ENCODE measurements at regions not wholly inside any gene's neighbourhood (a gene's known extent, or its start where the extent isn't known, plus 50 kb on each side); places are given as distances from the start of the nearest gene placed in this dataset.

- FAIRE-seq: no peak
- no peak; a peak in 1 of 6 replicates for ATAC-seq
- CTCF ChIA-PET: interaction anchor here (1.0 kb wide), 1 partner anchor 902 kb away, joined by 3 read pairs; no protein-coding TSS in a partner anchor
These were observed 346.8 kb downstream of the CNTN3 start for GRCh38 chr3:74267588-74268184.

GRCh38 chr3:74267131-74267530, 347.3 kb downstream of the CNTN3 start:
- Histone ChIP-seq H3K4me2 (no peak overlapping the region), H3K9me3 (no peaks in the 10 kb centered on the region), H3K4me1 (no peaks in the 10 kb centered on the region), H3K4me3 (no peak overlapping the region), H3K27ac (no peak overlapping the region)
- 1% methylated on average over 5 of the region's 5 CpGs for WGBS (ENCODE audit: missing lambda C conversion rate)
- CTCF ChIA-PET: interaction anchor here (1.0 kb wide), 1 partner anchor 903 kb away, joined by 3 read pairs; no protein-coding TSS in a partner anchor
- DNase-seq (ENCODE audit: low read depth in 1 of 2, low spot score in 1 of 2) (no peak), FAIRE-seq (no peak), ATAC-seq (no peak)
- TF ChIP-seq GATA3 (IDR thresholded peaks at IDR 0.05; ENCODE audit: borderline replicate concordance) (no peak), RARB (CRISPR knock-in tag; IDR thresholded peaks at IDR 0.05) (no peak), ZFP36 (IDR thresholded peaks at IDR 0.05; ENCODE audit: borderline replicate concordance, partially characterized antibody) (no peak), NPAS2 (CRISPR knock-in tag; IDR thresholded peaks at IDR 0.05; ENCODE audit: borderline replicate concordance) (no peak), SREBF2 (IDR thresholded peaks at IDR 0.05) (no peak), ZSCAN20 (CRISPR knock-in tag; IDR thresholded peaks at IDR 0.05) (no peak)
- POLR2A ChIA-PET: no interaction called here

More at GRCh38 chr3:74267588-74268184, 346.8 kb downstream of the CNTN3 start:
- Histone ChIP-seq H3K4me3 (no peak overlapping the region), H3K4me1 (no peaks in the 10 kb centered on the region), H3K9me3 (no peaks in the 10 kb centered on the region), H3K27ac (no peak overlapping the region), H3K4me2 (no peak overlapping the region)
- WGBS (ENCODE audit: missing lambda C conversion rate): 14% methylated on average over 13 of the region's 13 CpGs
- POLR2A ChIA-PET: no interaction called here
- TF ChIP-seq SMC3 (IDR thresholded peaks at IDR 0.05) (peak; percentile 36; the same call in 2 of the 3 replicates), NPAS2 (CRISPR knock-in tag; IDR thresholded peaks at IDR 0.05; ENCODE audit: borderline replicate concordance) (no peak), FOXS1 (CRISPR knock-in tag; IDR thresholded peaks at IDR 0.05) (no peak), POLR2AphosphoS2 (conservative IDR thresholded peaks at IDR 0.05; ENCODE audit: low read length) (no peak), CTCF (IDR thresholded peaks at IDR 0.05) (peak; percentile 39), RAD21 (conservative IDR thresholded peaks at IDR 0.05 in 1 of 2, IDR thresholded peaks at IDR 0.05 in 1 of 2) (peak; percentile 28 to 46; a peak in 3 of 5 replicates)
- DNase-seq (ENCODE audit: low read depth in 1 of 2, low spot score in 1 of 2): peak; percentile 1 to 51

- no peak for DNase-seq (ENCODE audit: low read depth in 1 of 2, low spot score in 1 of 2)
- 2% methylated on average over 1 of the region's 1 CpG for WGBS (ENCODE audit: missing lambda C conversion rate)
- Histone ChIP-seq H3K27ac (no peak overlapping the region), H3K4me2 (no peak overlapping the region), H3K4me3 (no peak overlapping the region), H3K4me1 (no peaks in the 10 kb centered on the region), H3K9me3 (no peaks in the 10 kb centered on the region)
- TF ChIP-seq SREBF2 (IDR thresholded peaks at IDR 0.05): no peak
- no peak for TF ChIP-seq KDM5A (IDR thresholded peaks at IDR 0.05)
- no peak for TF ChIP-seq POLR2A (IDR thresholded peaks at IDR 0.05; ENCODE audit: low read length)
- TF ChIP-seq KDM1A (IDR thresholded peaks at IDR 0.05; ENCODE audit: low read depth): no peak
- TF ChIP-seq HEYL (CRISPR knock-in tag; IDR thresholded peaks at IDR 0.05): no peak
- no peak for TF ChIP-seq JUN (IDR thresholded peaks at IDR 0.05)
- TF ChIP-seq CHD4 (IDR thresholded peaks at IDR 0.05; ENCODE audit: borderline replicate concordance): no peak
- ChIA-PET CTCF (no interaction called here), POLR2A (no interaction called here)
- ATAC-seq: no peak
- no peak for FAIRE-seq
These were observed 349.4 kb downstream of the CNTN3 start for GRCh38 chr3:74265069-74265468.

GRCh38 chr3:74263031-74263430, 351.4 kb downstream of the CNTN3 start:
- Histone ChIP-seq H3K4me3 (no peak overlapping the region), H3K4me2 (no peak overlapping the region), H3K4me1 (no peaks in the 10 kb centered on the region), H3K9me3 (no peaks in the 10 kb centered on the region), H3K27ac (no peak overlapping the region)
- 7% methylated on average over 1 of the region's 1 CpG for WGBS (ENCODE audit: missing lambda C conversion rate)
- POLR2A ChIA-PET: no interaction called here
- TF ChIP-seq ZC3H11A (IDR thresholded peaks at IDR 0.05) (no peak), SREBF2 (IDR thresholded peaks at IDR 0.05) (no peak), GATA3 (IDR thresholded peaks at IDR 0.05; ENCODE audit: borderline replicate concordance) (no peak)
- DNase-seq (ENCODE audit: low read depth in 1 of 2, low spot score in 1 of 2) (no peak), FAIRE-seq (no peak), ATAC-seq (no peak)
- CTCF ChIA-PET: no interaction called here
